ENCODE measurements at regions not wholly inside any gene's neighbourhood (a gene's known extent, or its start where the extent isn't known, plus 50 kb on each side); places are given as distances from the start of the nearest gene placed in this dataset.

- Histone ChIP-seq H3K27me3 (ENCODE audit: insufficient read depth, low read length) (peaks cover 3% of the 10 kb centered on the region), H3K4me3 (ENCODE audit: low read depth, low read length, poor library complexity, severe bottlenecking) (no peak overlapping the region), H3K9me2 (ENCODE audit: low read depth, low read length) (no peaks in the 10 kb centered on the region), H3K79me2 (ENCODE audit: insufficient read depth, low read length) (no peaks in the 10 kb centered on the region), H3K9ac (ENCODE audit: low read length) (no peak overlapping the region), H3K27ac (ENCODE audit: low read depth, low read length, poor library complexity, severe bottlenecking) (no peak overlapping the region), H2AFZ (ENCODE audit: low read length) (no peak overlapping the region), H3K9me3 (ENCODE audit: low read length) (peaks cover 8% of the 10 kb centered on the region; the same call in 1 of the 2 replicates), H3K36me3 (ENCODE audit: insufficient read depth, low read length) (no peaks in the 10 kb centered on the region), H3F3A (ENCODE audit: insufficient read depth, low read length) (no peaks in the 10 kb centered on the region), H4K20me1 (ENCODE audit: insufficient read depth, low read length) (no peaks in the 10 kb centered on the region), H3K4me2 (ENCODE audit: low read length) (no peak overlapping the region), H3K4me1 (ENCODE audit: insufficient read depth, low read length, severe bottlenecking) (no peaks in the 10 kb centered on the region)
- TF ChIP-seq CTCF (IDR thresholded peaks at IDR 0.05; ENCODE audit: low read length) = no peak
- TF ChIP-seq EZH2 (IDR thresholded peaks at IDR 0.05; ENCODE audit: borderline replicate concordance, low read length) = no peak
These were observed 133.4 kb downstream of the CEBPB start for GRCh38 chr20:50323777-50324775.

GRCh38 chr20:50325215-50325614, 134.6 kb downstream of the CEBPB start:
- H3K79me2 ChIP-seq (ENCODE audit: insufficient read depth, low read length) = no peaks in the 10 kb centered on the region
- H3K9me2 ChIP-seq (ENCODE audit: low read depth, low read length) = no peaks in the 10 kb centered on the region
- H3K36me3 ChIP-seq (ENCODE audit: insufficient read depth, low read length) = no peaks in the 10 kb centered on the region
- no peak overlapping the region for H2AFZ ChIP-seq (ENCODE audit: low read length)
- H3K9ac ChIP-seq (ENCODE audit: low read length) = no peak overlapping the region
- H3K4me1 ChIP-seq (ENCODE audit: insufficient read depth, low read length, severe bottlenecking) = no peaks in the 10 kb centered on the region
- H3K27ac ChIP-seq (ENCODE audit: low read depth, low read length, poor library complexity, severe bottlenecking) = no peak overlapping the region
- peaks cover 3% of the 10 kb centered on the region; the same call in 1 of the 2 replicates for H3K27me3 ChIP-seq (ENCODE audit: insufficient read depth, low read length)
- no peak overlapping the region for H3K4me2 ChIP-seq (ENCODE audit: low read length)
- H3K9me3 ChIP-seq (ENCODE audit: low read length) = peaks cover 8% of the 10 kb centered on the region; the same call in 1 of the 2 replicates
- TF ChIP-seq EZH2 (IDR thresholded peaks at IDR 0.05; ENCODE audit: borderline replicate concordance, low read length) (no peak), CTCF (IDR thresholded peaks at IDR 0.05; ENCODE audit: low read length) (no peak)
- no peaks in the 10 kb centered on the region for H3F3A ChIP-seq (ENCODE audit: insufficient read depth, low read length)
- H3K4me3 ChIP-seq (ENCODE audit: low read depth, low read length, poor library complexity, severe bottlenecking) = no peak overlapping the region
- no peaks in the 10 kb centered on the region for H4K20me1 ChIP-seq (ENCODE audit: insufficient read depth, low read length)

GRCh38 chr20:50325651-50326050, 135.0 kb downstream of the CEBPB start:
- no peak for TF ChIP-seq CTCF (IDR thresholded peaks at IDR 0.05; ENCODE audit: low read length)
- no peak for TF ChIP-seq EZH2 (IDR thresholded peaks at IDR 0.05; ENCODE audit: borderline replicate concordance, low read length)
- no peak overlapping the region for H3K9ac ChIP-seq (ENCODE audit: low read length)
- H3K4me2 ChIP-seq (ENCODE audit: low read length) = no peak overlapping the region
- H3K36me3 ChIP-seq (ENCODE audit: insufficient read depth, low read length) = no peaks in the 10 kb centered on the region
- H3K27ac ChIP-seq (ENCODE audit: low read depth, low read length, poor library complexity, severe bottlenecking) = no peak overlapping the region
- no peaks in the 10 kb centered on the region for H3K9me2 ChIP-seq (ENCODE audit: low read depth, low read length)
- H3K4me1 ChIP-seq (ENCODE audit: insufficient read depth, low read length, severe bottlenecking) = no peaks in the 10 kb centered on the region
- peaks cover 3% of the 10 kb centered on the region; the same call in 1 of the 2 replicates for H3K27me3 ChIP-seq (ENCODE audit: insufficient read depth, low read length)
- H4K20me1 ChIP-seq (ENCODE audit: insufficient read depth, low read length) = no peaks in the 10 kb centered on the region
- no peaks in the 10 kb centered on the region for H3F3A ChIP-seq (ENCODE audit: insufficient read depth, low read length)
- H3K79me2 ChIP-seq (ENCODE audit: insufficient read depth, low read length) = no peaks in the 10 kb centered on the region
- peaks cover 8% of the 10 kb centered on the region; the same call in 1 of the 2 replicates for H3K9me3 ChIP-seq (ENCODE audit: low read length)
- H3K4me3 ChIP-seq (ENCODE audit: low read depth, low read length, poor library complexity, severe bottlenecking) = no peak overlapping the region
- no peak overlapping the region for H2AFZ ChIP-seq (ENCODE audit: low read length)
